GM19395 (cell line): ENCODE measurements at regions not wholly inside any gene's neighbourhood (a gene's known extent, or its start where the extent isn't known, plus 50 kb on each side); places are given as distances from the start of the nearest gene placed in this dataset.

Experiments used
- ATAC-seq: cut with Tn5 transposase; IDR thresholded peaks from one replicate; pipeline ENCODE4 v1.9.1; 2021; ENCODE audit warnings: mild to moderate bottlenecking, moderate library complexity; ENCODE audit not compliant: unreplicated experiment

- ATAC-seq = no peak
Observed at GRCh38 chr3:117567906-117568305, 858.3 kb downstream of the TUSC7 start.

GRCh38 chr3:117572786-117573185, 863.2 kb downstream of the TUSC7 start:
- no peak for ATAC-seq

GRCh38 chr3:117580806-117581205, 871.2 kb downstream of the TUSC7 start:
- ATAC-seq = no peak

GRCh38 chr3:117586161-117586560, 876.6 kb downstream of the TUSC7 start:
- ATAC-seq = no peak

- no peak for ATAC-seq
Observed at GRCh38 chr3:117587416-117587815, 877.8 kb downstream of the TUSC7 start.

- no peak for ATAC-seq
Observed at GRCh38 chr3:117589454-117589853, 879.9 kb downstream of the TUSC7 start.

GRCh38 chr3:117595615-117596014, 886.0 kb downstream of the TUSC7 start:
- ATAC-seq = no peak

- no peak for ATAC-seq
Observed at GRCh38 chr3:117596503-117596902, 886.9 kb downstream of the TUSC7 start.

- ATAC-seq = no peak
Observed at GRCh38 chr3:117597865-117598264, 888.3 kb downstream of the TUSC7 start.

GRCh38 chr3:117600112-117600511, 890.5 kb downstream of the TUSC7 start:
- ATAC-seq = peak; percentile 75

GRCh38 chr3:117600666-117601065, 891.1 kb downstream of the TUSC7 start:
- no peak for ATAC-seq

- no peak for ATAC-seq
Observed at GRCh38 chr3:117602058-117602644, 892.6 kb downstream of the TUSC7 start.

- peak; percentile 83 for ATAC-seq
Observed at GRCh38 chr3:117603097-117603496, 893.5 kb downstream of the TUSC7 start.

GRCh38 chr3:117606866-117607265, 897.3 kb downstream of the TUSC7 start:
- no peak for ATAC-seq

GRCh38 chr3:117609330-117609729, 899.8 kb downstream of the TUSC7 start:
- ATAC-seq = no peak

GRCh38 chr3:117610156-117610555, 900.6 kb downstream of the TUSC7 start:
- no peak for ATAC-seq

GRCh38 chr3:117611211-117611610, 901.6 kb downstream of the TUSC7 start:
- no peak for ATAC-seq

- ATAC-seq = no peak
Observed at GRCh38 chr3:117616227-117616626, 906.6 kb downstream of the TUSC7 start.

GRCh38 chr3:117617906-117618305, 908.3 kb downstream of the TUSC7 start:
- ATAC-seq = no peak

GRCh38 chr3:117618462-117618861, 908.9 kb downstream of the TUSC7 start:
- no peak for ATAC-seq

GRCh38 chr3:117619805-117620204, 910.2 kb downstream of the TUSC7 start:
- ATAC-seq = no peak

- ATAC-seq = no peak
Observed at GRCh38 chr3:117622171-117622841, 912.7 kb downstream of the TUSC7 start.

GRCh38 chr3:117624424-117624823, 914.8 kb downstream of the TUSC7 start:
- ATAC-seq = no peak
